ENCODE measurements at regions not wholly inside any gene's neighbourhood (a gene's known extent, or its start where the extent isn't known, plus 50 kb on each side); places are given as distances from the start of the nearest gene placed in this dataset.

DNA sequence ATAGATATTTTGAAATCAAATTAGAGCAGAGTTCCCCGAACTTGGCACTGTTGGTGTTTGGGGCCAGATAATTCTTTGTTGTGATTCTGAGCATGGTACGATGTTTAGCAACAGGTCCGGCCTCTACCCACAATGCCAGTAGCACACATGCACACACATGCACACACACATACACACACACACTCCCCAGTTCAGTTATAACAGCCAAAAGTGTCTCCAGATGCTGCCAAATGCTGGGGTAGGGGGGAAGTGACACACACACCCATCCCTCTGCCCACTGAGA lies 96.8 kb upstream of the PSMD7 start (continued):
- TF ChIP-seq RBM39 (IDR thresholded peaks at IDR 0.05; ENCODE audit: low read depth, low read length, poor library complexity, severe bottlenecking) (no peak), ZNF34 (CRISPR knock-in tag; IDR thresholded peaks at IDR 0.05; ENCODE audit: borderline replicate concordance) (no peak), ZNF207 (IDR thresholded peaks at IDR 0.05; ENCODE audit: borderline replicate concordance) (no peak), ZNF629 (CRISPR knock-in tag; conservative IDR thresholded peaks at IDR 0.05) (no peak), ZFP41 (CRISPR knock-in tag; IDR thresholded peaks at IDR 0.05; ENCODE audit: borderline replicate concordance) (no peak), GABPA (IDR thresholded peaks at IDR 0.05; ENCODE audit: low read depth, low read length) (no peak), GABPA (CRISPR knock-in tag; IDR thresholded peaks at IDR 0.05; ENCODE audit: low read depth) (no peak)
- TF ChIP-seq, protein P1, sequence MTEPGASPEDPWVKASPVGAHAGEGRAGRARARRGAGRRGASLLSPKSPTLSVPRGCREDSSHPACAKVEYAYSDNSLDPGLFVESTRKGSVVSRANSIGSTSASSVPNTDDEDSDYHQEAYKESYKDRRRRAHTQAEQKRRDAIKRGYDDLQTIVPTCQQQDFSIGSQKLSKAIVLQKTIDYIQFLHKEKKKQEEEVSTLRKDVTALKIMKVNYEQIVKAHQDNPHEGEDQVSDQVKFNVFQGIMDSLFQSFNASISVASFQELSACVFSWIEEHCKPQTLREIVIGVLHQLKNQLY (CRISPR knock-in tag; IDR thresholded peaks at IDR 0.05) = no peak
- TF ChIP-seq, protein P2, sequence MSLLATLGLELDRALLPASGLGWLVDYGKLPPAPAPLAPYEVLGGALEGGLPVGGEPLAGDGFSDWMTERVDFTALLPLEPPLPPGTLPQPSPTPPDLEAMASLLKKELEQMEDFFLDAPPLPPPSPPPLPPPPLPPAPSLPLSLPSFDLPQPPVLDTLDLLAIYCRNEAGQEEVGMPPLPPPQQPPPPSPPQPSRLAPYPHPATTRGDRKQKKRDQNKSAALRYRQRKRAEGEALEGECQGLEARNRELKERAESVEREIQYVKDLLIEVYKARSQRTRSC (CRISPR knock-in tag; IDR thresholded peaks at IDR 0.05; ENCODE audit: low read depth) = no peak

DNA sequence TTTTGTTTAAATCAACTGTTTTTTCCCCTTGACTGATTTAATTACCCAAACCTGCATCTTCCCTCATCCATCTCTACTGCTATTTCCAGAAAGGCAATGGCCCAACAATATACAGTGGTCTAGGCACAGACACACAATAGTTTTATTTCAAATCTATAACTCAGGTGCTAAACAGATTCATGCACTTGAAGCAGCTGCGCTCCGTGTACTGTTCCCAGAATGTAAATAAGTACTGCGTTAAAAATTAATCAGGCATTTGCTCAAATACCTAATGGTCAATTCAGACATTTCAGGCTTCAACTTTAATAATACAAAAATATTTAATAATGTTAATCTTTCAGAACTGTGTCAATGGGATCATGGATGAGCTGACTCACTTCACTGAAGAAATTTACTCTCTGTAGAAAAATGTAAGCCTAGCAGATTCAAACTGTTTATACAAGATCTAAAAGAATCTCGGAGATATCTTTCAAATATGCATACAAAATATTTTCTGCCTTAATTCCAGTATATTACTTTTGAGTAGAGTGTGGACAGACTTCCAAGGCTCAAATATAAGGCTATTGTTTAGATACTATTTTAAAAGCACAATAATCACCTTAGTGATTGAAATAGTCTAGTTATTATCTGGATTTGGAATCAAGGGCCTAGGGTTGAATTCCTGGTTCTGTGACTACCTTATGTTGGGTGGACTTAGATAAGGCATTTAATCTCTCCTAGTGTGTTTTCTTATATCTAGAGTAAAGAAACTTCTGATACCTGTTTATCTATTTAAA lies 97.4 kb upstream of the PSMD7 start:
- intact Hi-C loops (cut with micrococcal nuclease; ENCODE audit: unreplicated experiment) (no loop called here), in situ Hi-C loops (cut with HindIII; ENCODE audit: extremely low pct_ligation_motif_present, low pct_unique_long_range_greater_than_20kb) (no loop called here)
- BruUV-seq (replicated peaks) = no TSS peak
- POLR2A ChIA-PET = no interaction called here
- WGBS (ENCODE audit: low lambda C conversion rate) = 4% methylated on average over 4 of the region's 4 CpGs
- H3K9me3 ChIP-seq (ENCODE audit: low read length) = no peaks in the 10 kb centered on the region
- DNase-seq (ENCODE audit: low spot score) (no peak), ATAC-seq (no peak), FAIRE-seq (no peak)
- H3K36me3 ChIP-seq (replicated peaks in 1 of 2; ENCODE audit: control insufficient read depth in 1 of 2, insufficient read depth in 2 of 2, low read length in 2 of 2) = no peaks in the 10 kb centered on the region
- no peaks in the 10 kb centered on the region for H3K4me1 ChIP-seq (ENCODE audit: insufficient read depth, low read length)
- no peak overlapping the region for H3K9ac ChIP-seq (ENCODE audit: insufficient read depth, low read depth, low read length)
- no peak overlapping the region for H3K4me2 ChIP-seq (ENCODE audit: low read depth, low read length)
- H3K27me3 ChIP-seq (ENCODE audit: control insufficient read depth in 1 of 2, insufficient read depth in 2 of 2, low read length in 2 of 2) = peaks cover 0 to 17% of the 10 kb centered on the region in 2 experiments; a peak in 1 of 5 replicates
- CTCF ChIA-PET (ENCODE audit: low intra/inter-chr PET ratio, low total read pairs) = no interaction called here
- H3K27ac ChIP-seq (ENCODE audit: extremely low read length, insufficient read depth, low read length) = no peak overlapping the region
- H3K4me3 ChIP-seq (replicated peaks in 1 of 3; ENCODE audit: insufficient read depth in 1 of 3, low read depth in 2 of 3, low read length in 3 of 3) = no peak overlapping the region
- H2AFZ ChIP-seq (ENCODE audit: low read length) = no peak overlapping the region
- no peaks in the 10 kb centered on the region for H3K79me2 ChIP-seq (ENCODE audit: insufficient read depth, low read length)
- no peaks in the 10 kb centered on the region for H4K20me1 ChIP-seq (ENCODE audit: insufficient read depth, low read length)
- TF ChIP-seq HNRNPH1 (optimal IDR thresholded peaks at IDR 0.05; ENCODE audit: low read depth, low read length) = no peak
- no peak for TF ChIP-seq ZNF263 (CRISPR knock-in tag; IDR thresholded peaks at IDR 0.05)
- TF ChIP-seq, protein P3, sequence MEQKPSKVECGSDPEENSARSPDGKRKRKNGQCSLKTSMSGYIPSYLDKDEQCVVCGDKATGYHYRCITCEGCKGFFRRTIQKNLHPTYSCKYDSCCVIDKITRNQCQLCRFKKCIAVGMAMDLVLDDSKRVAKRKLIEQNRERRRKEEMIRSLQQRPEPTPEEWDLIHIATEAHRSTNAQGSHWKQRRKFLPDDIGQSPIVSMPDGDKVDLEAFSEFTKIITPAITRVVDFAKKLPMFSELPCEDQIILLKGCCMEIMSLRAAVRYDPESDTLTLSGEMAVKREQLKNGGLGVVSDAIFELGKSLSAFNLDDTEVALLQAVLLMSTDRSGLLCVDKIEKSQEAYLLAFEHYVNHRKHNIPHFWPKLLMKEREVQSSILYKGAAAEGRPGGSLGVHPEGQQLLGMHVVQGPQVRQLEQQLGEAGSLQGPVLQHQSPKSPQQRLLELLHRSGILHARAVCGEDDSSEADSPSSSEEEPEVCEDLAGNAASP (CRISPR knock-in tag; IDR thresholded peaks at IDR 0.05; ENCODE audit: borderline replicate concordance) = no peak
- TF ChIP-seq BCL6 (CRISPR knock-in tag; IDR thresholded peaks at IDR 0.05) = no peak
- no peak for TF ChIP-seq ZSCAN9 (CRISPR knock-in tag; IDR thresholded peaks at IDR 0.05; ENCODE audit: borderline replicate concordance)
- TF ChIP-seq SALL2 (CRISPR knock-in tag; IDR thresholded peaks at IDR 0.05) = no peak
- TF ChIP-seq, protein P4, sequence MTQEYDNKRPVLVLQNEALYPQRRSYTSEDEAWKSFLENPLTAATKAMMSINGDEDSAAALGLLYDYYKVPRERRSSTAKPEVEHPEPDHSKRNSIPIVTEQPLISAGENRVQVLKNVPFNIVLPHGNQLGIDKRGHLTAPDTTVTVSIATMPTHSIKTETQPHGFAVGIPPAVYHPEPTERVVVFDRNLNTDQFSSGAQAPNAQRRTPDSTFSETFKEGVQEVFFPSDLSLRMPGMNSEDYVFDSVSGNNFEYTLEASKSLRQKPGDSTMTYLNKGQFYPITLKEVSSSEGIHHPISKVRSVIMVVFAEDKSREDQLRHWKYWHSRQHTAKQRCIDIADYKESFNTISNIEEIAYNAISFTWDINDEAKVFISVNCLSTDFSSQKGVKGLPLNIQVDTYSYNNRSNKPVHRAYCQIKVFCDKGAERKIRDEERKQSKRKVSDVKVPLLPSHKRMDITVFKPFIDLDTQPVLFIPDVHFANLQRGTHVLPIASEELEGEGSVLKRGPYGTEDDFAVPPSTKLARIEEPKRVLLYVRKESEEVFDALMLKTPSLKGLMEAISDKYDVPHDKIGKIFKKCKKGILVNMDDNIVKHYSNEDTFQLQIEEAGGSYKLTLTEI (CRISPR knock-in tag; conservative IDR thresholded peaks at IDR 0.05) = no peak
- TF ChIP-seq ZNF883 (CRISPR knock-in tag; IDR thresholded peaks at IDR 0.05; ENCODE audit: not compliant biosample characterization) = no peak

All from HepG2 (cell line).